Renal cortex interstitium (tissue), 11 donors: ENCODE measurements at regions not wholly inside any gene's neighbourhood (a gene's known extent, or its start where the extent isn't known, plus 50 kb on each side); places are given as distances from the start of the nearest gene placed in this dataset.

Experiments used
- DNase-seq, 11 donors: peaks; one replicate each; pipeline ENCODE4 v3.0.0-alpha.2; 2013; ENCODE audit warnings: low read depth in 9 of 11, low spot score in 4 of 11; ENCODE audit errors: extremely low read depth in 1 of 11

DNA sequence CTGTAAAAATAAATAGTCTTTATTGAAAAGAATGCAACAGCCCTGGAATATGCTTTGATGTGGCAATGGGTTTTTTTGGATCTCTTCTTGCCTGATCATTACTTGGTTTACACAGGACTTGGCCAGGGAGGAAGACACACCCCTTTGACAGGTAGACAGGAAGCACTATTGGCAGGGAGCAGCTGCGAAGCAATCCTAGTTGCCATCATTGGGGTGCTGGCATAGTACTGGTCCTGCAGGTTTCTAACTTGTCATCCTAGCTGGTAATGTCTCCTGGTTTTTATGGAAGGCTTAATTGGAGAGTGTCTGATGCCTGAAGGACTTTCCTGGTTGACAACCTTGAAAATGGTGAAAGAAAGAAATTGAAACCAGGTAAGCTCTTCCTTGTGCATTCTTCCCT, 71.2 kb upstream of the CCN6 start:
- no peak for DNase-seq

DNA sequence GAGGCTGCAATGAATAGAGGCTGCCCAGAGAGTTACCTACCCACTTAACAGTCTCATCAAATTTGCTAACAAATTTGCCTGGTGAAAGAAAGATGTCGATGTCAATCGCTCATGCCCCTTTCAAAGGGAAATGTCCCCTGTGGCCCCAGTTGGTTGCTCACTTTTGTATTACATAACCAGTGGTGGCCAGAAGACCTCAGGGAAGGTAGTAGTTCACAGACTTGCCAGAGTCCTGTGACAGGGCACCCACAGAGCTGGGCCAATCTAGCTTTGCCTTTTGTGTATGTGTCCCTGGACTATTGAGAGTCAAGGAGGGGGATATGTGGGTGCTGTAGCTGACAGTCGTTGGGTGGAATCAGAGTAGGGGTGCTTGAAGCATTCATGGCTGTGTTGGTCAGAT, 70.7 kb upstream of the CCN6 start:
- DNase-seq, result no peak

DNA sequence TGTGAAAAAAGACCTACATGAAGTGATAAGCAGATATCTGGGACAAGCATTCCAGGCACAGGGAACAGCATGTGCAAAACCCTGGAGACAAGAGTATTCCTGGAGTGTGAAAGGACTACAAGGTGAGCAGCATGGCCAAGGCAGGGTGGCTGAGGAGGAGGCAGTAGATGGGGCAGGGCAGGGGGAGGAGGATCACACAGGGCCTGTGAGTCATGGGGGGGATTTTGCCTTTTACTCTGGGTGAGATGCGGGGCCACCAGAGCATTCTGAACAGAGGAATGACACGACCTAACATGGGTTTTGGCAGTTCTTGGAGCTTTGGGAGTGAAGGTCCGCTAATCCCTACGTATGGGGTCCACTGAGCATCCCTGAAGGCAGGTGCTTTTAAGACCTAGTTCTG, 69.8 kb upstream of the CCN6 start:
- no peak for DNase-seq

DNA sequence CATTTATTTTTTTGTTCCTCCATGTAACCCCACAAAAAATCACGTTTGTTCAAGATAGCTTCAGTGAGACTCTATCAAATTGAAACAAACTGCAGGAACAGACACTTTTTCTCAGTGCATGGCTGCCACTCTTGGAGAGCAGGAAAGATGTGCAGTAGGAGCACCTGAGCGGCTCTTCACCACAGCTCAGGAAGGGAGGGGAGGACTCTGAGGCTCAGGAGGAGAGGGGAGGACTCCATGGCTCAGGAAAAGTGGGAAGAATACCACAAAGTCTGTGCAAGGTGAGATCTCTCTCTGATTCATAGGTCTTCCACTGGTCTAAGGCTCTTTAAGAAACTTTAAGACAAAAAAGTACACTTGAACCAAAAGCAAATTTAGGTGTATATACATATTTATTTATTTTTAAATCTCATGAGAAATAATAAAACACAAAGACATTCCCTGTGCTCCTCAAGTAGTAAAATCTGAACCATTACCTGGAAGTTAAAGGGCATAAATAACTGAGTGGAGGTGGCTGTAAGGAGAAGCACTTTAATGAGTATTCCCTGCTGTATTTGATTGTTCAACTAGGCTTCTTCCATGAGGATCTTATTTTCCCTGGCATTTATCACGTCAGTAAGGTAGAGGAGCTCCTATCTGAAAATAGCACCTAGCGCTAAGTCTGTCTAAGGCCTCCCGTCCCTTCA, 69.2 kb upstream of the CCN6 start:
- DNase-seq, result no peak

DNA sequence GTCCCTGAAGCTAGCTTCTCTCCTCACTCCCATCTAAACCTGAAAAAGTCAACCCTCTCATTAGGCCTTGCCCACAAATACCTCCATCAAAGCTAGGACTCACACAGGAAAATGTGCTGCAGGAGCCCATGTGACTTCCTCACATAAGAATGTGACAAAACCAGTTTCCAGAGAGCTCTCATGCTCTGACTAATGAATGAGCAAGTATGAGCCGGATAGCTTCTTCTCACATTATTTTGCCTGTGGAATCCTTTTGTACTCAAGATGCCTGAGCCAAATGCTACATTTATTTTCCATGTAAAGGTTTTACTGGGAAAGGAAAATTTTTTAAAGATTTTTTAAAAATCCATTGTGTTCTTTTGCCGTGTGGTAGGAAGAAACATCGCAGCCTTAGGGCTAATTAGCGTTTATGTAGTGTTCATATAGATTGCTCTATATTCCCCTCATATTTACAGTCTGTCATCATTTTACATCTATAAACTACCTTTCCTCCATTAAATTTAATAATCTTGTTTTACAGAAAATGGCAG, 68.6 kb upstream of the CCN6 start:
- peak in 3 of 11 donors; percentile 55 to 67 (median 56) for DNase-seq

DNA sequence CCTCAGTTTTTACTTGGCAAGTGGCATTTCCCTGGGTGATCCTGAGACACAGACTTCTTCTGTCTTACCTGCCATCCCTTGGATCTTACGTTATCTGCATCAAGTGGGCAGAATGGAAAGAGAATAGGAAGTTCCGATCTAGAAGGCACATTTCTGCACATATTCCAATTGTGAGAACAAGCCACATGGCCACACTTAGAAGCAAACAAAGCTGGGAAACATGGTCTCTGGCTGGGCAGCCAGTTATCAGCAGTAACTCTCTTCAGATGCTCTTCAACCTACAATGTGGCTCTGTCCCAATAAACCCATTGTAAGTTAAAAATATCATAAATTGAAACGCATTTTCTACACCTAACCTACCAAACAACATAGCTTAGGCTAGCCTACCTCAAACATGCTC, 67.3 kb upstream of the CCN6 start:
- no peak for DNase-seq

DNA sequence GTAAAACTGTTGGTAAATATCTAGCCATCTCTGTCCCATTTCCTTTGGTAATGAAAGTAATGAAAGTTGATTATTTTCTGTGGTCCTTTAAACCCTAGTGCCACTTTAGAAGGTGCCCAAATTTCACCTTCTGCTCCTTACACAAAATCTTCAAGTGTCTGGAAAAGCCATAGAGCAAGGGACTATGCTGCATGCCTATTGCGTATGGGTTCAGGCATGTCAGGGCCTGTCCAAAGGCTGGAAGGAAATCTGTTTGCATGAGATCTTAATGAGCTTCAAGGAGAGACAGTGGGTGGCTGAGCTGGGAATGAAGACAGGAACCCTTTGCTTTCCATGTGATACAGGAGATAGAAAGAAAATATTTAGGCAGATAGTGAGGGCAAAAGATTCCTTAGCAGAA, 66.6 kb upstream of the CCN6 start:
- DNase-seq, result no peak

DNA sequence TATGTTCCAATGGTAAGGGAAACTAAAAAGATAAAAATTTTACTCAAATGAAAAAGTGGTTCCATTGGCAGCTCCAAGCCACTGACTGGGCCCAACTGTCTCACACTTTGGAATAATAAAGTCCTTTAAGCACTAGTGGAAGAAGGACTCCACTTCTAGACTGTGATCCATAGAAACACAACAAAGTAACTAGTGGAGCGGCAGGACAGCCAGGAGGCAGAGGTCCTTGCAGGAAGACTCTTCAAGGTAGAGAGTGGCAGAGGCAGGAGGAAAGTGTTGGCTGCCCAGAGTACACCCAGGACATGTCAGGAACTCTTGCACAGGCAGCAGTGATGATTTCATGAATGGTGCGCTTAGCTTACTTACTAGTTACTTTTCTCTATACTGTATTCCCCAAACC, 65.0 kb upstream of the CCN6 start:
- DNase-seq, result no peak

DNA sequence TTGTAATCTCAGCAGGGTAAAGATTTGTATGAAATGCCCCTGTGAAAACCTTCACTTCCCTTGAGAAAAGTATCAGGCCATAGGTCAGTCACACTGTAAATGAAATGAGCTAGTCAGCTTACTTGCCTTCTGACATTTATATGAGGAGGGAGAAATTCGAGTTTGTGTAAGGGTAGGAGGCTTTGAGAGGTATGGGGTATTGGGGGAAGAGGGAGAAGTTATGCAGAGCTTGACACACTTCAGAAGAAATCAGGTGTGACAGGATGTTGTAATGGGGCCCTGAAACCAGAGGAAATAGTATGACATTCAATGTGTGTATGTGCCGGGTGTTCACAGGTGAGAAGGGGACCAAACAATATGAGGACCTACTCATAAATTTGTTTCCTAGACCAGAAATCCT, 64.2 kb upstream of the CCN6 start:
- no peak for DNase-seq

DNA sequence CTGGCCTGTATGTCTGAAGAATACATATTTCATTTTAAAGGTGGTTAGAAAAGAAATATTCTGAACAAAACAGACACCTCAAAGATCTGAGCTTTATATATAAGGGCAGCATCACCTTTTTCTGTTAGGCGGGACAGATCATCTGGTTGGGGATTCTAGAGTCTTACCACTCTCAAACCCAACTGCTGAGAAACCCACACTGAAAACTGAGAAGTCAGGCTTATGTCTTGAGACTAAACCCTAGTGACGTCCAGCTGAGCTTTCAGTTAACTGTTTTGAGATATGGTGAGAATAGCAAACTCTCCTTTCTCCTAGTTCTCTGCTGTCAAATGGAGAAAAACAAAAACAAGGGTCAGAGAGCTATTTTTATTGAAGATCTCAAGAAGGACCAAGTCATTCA, 63.7 kb upstream of the CCN6 start:
- DNase-seq, result no peak

DNA sequence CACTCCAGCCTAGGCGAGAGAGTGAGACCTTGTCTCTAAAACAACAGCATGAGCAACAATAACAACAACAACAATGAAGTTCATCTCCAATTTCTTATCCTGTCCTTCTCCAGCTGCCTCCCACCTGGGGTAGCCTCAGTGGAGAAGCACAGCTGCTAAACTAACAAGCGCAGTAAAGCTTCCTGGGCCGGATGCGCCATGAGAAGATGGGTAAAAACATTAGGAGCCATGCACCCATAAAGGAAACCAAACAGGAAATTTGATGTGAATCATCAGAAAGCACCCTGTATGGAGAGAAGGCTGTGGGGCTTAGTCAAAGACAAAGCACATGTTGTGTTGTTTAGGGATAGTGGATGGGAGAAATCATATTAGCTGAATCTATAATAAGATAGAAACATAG, 61.1 kb upstream of the CCN6 start:
- DNase-seq, result no peak

DNA sequence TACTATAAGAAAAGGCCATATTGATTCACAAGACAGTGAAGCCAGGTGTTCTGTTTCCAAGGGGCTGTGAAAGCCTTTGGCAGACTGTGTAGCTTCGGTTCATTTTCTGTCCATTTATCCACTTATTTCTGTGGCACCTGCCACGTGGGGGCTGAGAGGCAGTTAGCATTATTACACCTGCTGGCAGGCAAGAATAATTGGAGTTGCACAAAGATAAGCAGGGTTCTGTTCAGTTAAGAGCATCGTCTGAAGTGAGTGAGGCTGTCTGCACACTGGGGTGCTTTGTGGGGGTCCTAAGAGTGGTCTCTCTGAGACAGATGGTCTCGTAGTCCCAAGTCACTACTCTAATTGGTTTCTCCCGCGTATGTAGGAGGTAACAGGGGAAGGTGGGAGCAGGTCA, 60.6 kb upstream of the CCN6 start:
- no peak for DNase-seq

DNA sequence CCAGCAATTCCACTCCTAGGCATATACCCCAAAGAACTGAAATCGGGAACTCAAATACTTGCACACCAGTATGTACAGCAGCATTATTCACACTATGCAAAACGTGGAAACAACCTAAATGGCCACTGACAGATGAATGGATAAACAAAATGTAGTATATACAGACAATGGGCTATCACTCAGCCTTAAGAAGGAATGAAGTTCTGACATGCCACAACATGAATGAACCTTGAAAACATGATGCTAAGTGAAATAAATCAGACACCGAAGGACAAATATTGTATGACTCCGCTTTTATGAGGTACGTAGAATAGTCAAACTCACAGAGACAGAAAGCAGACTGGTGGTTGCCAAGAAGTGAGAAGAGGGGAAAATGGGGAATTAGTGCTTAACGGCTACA, 59.1 kb upstream of the CCN6 start:
- no peak for DNase-seq

DNA sequence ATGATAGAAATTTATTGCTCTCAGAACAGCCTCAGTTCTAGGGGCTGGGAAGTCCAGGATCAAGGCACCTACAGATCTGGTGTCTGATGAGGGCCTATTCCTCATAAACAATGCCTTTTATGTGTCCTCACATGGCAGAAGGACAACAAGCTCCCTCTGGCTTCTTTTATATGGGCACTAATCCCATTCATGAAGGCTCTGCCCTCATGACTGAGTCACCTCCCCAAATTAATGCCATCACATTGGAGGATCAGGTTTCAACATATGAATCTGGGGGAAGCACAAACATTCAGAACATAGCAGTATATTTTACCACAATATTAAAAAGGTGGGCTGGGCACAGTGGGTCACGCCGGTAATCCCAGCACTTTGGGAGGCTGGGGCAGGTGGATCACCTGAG, 58.5 kb upstream of the CCN6 start:
- DNase-seq, result no peak

DNA sequence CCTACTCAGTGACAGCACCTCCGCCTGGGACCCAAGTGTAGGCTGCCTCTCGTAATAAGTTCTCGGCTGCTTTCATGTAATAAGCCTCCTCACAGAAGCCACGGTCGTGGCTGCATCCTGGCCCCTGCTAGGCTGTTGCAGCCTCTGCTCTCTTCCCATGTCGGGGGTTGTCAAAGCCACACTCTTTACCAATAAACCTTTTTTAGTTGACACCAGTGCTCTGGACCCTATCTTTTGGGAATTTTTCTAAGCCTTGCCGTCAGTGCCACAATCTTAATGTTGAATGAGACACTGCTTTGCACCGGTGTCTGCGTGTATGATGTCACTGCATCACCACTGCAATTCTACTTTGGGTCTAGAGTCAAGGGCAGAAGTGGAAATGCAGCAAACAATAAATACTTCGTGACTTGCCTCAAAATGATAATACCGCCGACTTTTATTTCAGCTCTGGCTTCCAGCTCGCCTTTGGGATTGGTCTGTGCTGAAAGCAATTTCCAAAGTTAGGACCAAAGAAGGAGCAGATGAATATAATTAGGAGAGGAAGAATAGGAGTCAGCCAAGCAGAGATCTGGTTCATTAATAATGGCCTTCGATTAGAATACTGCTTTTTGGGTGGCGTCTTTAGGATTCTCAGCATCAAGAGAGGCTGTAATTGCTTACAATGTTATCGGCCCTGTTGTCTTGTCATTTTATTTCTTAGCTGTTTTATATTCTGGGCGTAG, 57.6 kb upstream of the CCN6 start:
- no peak for DNase-seq

DNA sequence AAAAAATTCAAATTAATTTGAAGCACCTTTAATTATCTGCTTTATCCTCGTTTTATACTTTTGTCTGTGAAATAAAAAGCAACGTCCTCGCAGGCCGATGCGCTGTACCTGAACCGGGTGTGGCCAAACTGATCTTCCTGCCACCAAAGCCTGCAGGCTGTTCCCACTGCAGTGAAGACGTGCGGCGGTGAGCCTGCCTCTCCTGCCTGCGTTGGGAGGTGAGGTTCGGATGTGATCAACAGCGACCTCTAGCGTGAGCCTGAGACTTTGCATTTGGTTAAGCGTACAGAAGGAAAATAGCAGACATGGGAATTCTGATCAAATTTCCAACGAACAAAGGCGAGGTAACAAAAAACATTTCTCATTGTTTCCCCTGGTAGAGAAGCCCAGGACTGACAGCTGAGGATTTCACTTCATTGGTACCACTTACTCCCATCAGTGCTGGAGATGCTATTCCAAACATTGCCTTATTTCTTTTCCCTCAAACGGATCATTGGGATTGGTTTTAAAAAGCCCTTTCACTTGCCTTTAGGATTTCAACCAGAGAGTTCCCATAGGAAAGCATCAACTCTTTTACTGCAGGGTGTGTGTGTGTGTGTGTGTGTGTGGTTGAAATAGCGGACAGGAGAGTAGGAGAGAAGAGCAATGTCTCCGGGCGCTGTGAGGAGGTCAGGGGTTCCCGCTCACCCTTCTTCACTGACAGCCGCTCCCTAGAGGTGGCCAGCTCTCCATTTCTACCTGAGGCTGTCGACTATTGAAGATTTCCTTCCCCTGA, 56.6 kb upstream of the CCN6 start:
- peak in 10 of 11 donors; percentile 63 to 85 (median 76) for DNase-seq

DNA sequence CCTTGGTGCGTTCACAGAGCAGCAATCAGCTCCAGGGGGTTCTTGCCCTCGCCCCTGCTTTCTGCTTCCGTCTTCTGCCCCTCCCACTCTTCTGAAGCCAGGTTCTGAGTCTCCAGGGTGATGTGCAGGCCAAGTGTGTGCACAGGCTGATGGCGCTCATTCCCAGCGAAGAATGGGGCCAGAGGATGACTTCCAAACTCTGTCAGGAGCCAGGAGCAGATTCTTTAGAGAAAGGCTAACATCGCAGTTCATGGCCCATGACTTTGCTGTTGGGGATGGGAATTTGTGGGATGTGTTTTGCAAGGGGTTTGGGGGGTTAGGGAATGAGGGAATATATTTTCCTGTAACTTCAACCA, 56.1 kb upstream of the CCN6 start:
- no peak for DNase-seq

DNA sequence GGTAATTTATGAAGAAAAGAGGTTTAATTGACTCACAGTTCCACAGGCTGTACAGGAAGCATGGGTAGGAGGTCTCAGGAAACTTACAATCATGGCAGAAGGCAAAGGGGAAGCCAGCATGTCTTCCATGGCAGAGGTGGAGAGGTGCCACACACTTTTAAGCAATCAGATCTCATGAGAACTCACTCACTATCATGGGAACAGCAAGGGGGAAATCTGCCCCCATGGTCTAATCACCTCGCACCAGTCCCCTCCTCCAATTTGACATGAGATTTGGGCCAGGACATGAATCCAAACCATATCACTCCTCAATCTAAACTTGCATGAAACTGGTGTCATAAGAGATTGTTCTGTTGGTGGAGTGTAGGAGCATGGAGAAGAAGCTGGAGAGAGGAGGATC, 51.6 kb upstream of the CCN6 start:
- no peak for DNase-seq
